ENCODE measurements at regions not wholly inside any gene's neighbourhood (a gene's known extent, or its start where the extent isn't known, plus 50 kb on each side); places are given as distances from the start of the nearest gene placed in this dataset.
"Not testable (repeated sequence)": the region's sequence is repeated elsewhere in the genome, so short reads cannot be mapped to it uniquely, and the experiment has no call there.

DNA sequence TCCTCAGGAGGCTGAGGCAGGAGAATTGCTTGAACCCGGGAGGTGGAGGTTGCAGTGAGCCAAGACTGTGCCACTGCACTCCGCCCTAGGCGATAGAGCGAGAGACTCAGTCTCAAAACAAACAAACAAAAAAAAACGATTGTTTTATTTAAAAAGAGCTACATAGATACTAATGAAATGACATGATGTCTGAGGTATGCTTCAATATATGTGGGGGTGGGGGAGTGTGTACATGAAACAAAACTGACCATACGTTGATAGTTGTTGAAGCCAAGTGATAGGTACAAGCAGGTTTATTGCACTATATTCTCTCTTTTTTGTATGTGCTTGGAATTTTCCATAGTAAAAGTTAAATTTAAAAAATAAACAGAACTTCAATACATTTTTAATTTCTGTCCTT, 240.1 kb downstream of the TFAP2A start:
- no peak for DNase-seq

DNA sequence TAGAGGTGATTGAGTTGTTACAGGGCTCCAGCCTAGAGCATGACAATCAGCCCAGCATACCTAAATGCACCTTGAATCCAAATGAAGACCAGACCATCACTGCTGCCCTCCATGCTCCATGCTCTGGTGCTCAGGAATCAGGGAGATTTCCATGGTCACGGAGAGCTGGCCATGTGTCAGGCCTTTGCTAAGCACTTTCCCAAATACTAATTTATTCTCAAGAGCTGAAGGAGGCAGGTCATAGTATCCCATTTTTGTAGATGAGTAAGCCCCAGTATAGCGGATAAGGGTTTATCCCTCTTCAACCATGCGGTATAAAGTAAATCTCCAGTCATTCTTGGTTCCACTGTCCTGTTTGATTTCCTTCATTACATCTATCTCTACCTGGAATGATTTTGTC, 240.8 kb downstream of the TFAP2A start:
- DNase-seq, result no peak

DNA sequence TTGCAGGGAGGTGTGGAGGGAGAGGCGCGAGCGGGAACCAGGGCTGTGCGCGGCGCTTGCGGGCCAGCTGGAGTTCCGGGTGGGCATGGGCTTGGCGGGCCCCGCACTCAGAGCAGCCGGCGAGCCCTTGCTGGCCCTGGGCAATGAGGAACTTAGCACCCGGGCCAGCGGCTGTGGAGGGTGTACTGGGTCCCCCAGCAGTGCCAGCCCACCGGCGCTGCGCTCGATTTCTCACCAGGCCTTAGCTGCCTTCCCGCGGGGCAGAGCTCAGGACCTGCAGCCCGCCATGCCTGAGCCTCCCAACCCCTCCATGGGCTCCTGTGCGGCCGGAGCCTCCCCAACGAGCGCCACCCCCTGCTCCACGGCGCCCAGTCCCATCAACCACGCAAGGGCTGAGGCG, 243.2 kb downstream of the TFAP2A start:
- not testable (repeated sequence) for DNase-seq

DNA sequence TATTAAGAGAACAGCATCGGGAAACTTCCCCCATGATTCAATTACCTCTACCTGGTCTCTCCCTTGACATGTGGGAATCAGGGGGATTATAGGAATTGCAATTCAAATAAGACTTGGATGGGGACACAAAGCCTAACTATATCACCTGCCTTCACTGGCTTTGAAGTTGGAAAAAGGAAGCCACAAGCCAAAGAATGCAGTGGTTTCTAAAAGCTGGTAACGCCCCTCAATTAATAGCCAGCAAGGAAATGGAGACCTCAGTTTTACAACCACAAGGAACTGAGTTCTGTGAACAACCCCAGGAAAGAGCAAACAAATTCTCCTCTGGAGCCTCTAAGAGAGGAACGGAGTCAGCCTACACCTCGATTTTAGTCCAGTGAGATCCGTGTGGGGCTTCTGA, 244.1 kb downstream of the TFAP2A start:
- no peak for DNase-seq

DNA sequence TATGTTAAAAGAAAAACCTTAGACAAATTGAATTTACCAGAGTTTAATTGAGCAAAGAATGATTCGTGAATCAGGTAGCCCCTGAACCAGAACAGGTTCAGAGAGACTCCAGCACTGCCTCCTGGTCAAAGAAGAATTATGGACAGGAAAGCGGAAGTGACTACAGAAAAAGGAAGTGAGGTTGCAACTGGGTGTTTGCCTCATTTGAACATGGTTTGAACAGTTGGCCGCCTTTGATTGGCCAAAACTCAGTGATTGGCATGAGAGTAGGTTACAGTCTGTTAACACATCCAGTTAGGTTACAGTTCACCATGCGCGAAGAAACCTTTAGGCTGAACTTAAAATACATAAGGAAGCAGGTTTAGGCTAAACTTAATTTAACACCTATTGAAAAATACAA, 248.8 kb downstream of the TFAP2A start:
- DNase-seq, result no peak

DNA sequence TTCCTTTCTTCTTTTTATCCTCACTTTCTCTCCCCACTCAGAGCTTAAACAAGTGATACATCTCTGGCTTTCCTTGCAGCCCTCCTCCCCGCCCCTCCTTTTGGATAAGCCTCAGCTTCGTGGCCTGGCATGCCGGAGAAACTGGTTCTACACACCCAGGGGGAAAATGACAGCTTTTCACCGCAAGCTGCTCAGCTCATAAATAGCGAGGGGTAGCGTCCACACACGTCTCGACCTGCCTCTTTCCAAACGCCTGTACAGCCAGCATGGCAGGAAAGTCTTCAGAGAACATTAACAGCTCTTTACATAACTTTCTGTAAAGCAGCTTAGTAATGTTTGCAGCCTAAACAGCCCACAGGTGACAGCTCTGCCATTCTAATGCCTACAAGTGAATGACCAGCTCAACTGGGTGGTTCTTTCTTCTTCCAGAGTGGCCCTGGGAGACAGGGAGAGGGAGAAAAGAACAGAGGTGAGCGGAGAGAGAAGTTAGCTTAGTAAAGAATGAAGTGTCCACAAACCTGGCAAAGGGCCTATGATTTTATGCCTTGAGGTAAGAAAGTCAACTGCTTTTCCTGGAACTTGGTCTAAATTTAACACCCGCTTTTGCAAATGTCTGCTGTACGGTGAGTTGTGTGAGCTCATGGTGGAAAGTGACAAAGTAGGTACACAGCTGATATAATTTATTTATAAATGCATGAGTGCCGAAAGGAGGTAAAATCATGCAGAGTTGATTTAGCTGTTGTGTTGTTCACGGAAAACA, 251.5 kb downstream of the TFAP2A start:
- DNase-seq, result no peak

DNA sequence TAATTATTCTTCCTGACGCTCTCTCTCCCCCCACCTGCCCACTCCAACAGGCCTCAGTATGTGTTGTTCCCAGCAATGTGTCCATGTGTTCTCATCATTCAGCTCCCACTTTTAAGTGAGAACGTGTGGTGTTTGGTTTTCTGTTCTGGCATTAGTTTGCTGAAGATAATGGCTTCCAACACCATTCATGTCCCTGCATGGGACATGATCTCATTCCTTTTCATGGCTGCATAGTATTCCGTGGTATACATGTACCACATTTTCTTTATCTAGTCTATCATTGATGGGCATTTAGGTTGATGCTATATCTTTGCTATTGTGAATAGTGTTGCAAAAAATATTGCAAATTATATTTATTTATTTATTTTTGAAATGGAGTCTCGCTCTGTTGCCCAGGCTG, 258.0 kb downstream of the TFAP2A start:
- no peak for DNase-seq

DNA sequence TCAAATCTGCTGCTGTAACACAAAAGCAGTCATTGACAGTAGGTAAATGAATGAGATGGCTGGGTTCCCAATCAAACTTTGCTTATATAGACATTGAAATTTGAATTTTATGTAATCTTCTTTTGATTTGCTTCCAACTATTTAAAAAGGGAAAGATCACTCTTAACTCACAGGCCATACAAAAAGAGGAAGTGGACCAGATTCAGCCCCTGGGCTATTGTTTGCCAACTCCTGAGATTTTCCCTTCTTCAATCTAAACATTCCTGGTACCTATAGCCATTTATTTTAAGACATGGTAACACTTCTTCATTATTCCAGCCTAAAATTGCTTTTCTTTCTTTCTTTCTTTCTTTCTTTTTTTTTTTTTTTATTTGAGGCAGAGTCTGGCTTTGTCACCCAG, 260.6 kb downstream of the TFAP2A start:
- no peak for DNase-seq

DNA sequence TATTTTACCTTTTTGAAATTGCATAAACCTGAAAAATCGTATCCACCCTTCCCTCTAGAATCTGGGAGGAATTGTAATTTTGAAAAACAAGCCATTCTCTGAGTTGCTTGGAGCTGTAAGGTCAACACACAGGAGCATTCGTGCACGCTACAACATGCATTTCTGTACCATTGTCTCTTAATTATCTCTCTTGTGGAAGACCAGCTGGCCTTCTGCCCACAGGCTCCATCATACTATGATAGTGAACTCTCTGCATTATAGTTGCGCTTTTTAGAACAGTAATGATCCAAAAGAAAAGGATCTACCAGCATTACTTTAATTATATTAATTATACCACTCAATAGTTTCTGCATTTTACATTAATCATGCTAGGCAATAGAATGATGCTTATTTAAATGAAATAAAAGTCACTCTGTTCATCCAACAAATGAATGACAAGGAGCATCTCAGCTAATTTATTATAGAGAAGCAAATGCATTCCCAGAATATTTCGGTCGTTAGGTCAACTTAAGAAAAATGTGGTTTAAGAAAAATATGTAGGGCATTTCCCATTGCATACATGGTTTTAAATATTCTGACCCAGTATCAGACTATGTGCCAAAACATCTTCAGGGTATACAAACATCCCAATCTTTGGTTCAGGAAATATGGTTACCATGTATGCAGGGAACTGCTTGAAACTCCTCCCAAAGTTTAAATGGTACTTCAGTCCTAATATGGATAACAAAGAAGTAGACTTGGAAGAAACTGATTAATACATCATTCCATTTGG, 263.5 kb downstream of the TFAP2A start:
- DNase-seq, result no peak

DNA sequence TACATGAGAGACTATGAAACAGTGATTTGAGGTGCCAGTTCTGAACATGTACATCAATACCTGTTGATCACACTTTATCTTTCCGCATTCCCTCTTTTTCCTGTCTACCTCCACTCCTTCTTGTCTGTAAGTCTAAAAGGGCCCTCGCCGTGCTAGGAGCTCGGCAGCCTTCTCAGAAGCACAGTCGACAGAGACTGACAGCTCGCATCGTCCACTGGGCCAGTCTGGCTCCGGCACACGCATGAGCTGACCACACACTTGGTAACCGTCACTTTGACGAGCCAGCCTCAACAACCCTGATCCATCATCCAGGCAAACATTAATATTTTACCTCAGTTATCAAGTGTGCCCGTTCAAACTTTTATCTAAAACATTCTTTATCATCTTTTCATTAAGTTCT, 265.3 kb downstream of the TFAP2A start:
- no peak for DNase-seq

DNA sequence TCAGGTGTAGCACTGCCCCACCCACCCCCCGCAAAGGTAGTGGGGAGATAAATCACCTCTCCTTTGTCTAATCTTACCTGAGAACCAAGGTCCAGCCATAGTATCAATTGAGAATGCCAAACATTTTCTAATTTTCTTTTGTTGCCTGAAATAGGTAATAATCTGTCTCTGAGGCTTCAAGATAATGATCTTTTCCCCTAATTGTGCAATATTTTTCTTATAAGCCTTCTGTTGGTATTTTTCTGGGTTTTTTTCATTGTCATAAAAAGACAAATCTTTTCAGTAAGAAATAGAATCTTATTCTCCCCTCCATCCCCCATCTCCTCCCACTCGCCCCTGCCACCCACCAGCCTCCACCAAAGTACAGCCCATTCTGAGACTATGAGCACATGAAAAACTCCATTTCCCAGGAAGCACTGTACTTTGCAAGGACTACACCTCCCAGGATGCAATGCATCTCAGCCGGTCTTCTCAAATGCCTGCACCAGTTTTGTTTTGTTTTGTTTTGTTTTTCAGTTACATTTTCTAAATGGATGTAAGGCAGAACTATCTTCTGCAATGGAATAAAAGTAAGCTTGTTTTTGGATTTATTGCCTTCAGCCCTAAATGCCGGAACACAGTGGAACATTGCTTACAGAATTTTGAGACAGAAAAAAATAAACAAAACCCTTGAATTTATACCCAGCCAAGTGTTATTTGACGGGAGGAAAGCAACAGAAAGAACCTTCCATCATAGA, 268.0 kb downstream of the TFAP2A start:
- no peak for DNase-seq

DNA sequence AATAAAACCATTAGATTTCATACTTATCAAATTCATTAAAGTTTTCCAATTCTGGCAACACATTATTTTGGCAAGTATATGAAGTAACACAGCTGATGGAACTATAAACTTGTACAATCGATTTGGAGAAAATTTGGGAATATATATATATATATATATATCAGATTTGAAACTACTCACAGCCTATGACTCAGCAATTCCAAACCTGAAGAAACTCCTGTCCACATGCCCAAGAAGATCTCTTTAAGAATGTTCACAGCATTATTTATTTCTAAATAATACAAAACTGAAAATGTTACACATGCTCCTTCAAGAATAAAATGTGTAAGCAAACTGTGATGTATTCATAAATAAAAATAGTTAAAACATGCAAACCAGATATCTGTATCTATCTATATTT, 270.1 kb downstream of the TFAP2A start:
- DNase-seq, result no peak

DNA sequence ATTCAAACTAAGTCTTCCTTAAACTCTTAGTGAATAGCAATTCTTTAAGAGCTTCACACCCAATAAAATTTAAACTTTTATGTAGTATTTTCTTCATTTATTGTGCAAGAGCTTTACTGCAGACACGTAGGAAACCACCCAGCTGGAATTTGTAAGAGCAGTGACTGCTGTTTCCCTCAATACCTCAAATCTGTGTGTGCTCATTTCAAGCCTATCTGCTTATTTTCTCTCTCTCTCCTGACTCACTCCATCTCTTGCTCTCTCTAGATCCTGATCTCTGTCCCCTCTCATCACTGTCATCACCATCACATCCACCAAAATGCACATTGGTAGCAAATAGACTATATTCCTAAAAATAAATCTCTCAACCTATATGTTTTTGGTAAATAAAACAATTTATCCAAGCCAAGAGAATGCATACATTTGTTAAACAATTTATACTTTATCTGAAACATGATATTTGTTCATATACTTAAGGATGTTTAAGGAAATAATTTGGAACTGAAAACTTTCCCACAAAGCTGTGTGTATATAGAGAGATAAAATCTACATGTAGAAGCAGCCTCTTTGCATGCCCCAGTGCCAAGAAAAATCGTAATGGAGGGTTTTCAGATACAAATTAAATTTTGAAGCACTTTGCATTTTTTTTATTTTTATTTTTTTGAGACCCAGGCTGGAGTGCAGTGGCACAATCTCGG, 273.0 kb downstream of the TFAP2A start:
- DNase-seq, result no peak

DNA sequence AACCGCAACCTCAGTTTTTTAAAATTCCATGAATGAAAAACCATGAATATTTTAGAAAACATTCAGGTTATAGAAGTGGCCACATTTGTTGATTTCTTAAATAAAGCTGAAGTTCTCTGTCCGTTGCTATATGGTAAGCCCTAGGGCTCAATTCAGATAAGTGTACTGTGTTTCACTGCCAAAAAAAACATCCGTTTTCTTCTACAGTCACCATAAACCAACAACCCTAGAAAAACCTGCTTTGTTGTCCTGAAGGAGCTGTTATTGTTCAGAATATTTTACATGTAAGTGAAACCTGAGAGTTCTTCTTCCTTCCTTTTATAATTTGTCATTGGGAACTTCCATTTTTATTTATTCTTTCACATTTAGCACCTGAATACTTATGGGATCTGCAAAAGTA, 274.1 kb downstream of the TFAP2A start:
- no peak for DNase-seq

DNA sequence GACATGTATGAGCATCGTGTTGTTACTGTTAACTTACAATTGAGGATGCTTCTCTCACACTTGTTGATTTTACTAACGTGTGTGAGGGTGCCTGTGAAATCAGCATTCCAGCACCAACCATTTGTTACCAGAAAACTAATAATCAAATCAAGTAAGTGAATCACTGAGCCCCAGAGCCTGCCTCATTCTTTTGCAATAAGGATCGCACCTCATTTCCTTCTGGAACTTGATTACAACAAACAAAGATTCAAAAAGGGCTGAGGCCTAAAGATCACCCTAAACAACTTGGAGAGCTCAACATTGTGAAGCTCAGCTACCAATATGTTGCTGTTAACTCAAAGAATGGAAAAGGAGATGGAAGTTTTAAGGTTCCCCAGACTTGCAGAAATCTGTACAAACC, 274.7 kb downstream of the TFAP2A start:
- no peak for DNase-seq

DNA sequence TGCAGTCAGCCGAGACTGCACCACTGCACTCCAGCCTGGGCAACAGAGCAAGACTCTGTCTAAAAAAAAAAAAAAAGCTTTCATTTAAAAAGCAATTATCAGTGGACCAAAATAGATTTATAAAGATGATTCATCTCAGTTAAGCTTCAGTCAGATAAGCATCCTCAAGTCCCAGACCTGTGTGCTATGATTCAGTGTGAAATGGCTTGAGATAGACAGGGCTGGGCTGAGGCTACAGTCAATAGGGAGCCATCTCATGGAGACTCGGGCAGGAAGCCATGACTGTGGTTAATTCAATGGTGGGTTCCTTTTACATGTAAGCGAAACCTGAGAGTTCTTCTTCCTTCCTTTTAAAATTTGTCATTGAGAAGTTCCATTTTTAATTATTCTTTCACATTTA, 276.0 kb downstream of the TFAP2A start:
- no peak for DNase-seq

DNA sequence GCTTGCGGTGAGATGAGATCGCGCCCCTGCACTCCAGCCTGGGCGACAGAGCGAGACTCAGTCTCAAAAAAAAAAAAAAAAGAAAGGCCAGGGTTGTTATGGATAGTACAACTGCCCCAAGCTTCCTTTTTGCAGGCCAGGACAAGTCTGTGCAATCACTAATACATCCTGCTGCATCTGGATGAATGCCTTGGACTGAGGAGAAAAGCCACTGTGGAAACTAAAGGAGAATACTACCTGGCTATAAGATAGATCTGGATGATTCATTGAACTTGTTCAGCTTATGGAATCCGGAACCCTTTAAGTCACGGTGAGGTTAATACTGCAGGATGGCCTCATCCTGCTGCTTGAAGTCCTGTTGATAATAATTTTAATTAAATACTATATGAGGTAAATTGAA, 278.2 kb downstream of the TFAP2A start:
- DNase-seq, result no peak

DNA sequence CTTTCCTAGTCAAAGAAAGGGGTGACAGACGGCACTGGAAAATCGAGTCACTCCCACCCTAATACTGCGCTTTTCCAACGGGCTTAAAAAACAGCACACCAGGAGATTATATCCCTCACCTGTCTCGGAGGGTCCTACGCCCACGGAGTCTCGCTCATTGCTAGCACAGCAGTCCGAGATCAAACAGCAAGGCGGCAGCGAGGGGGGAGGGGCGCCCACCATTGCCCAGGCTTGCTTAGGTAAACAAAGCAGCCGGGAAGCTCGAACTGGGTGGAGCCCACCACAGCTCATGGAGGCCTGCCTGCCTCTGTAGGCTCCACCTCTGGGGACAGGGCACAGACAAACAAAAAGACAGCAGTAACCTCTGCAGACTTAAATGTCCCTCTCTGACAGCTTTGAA, 280.7 kb downstream of the TFAP2A start:
- not testable (repeated sequence) for DNase-seq

DNA sequence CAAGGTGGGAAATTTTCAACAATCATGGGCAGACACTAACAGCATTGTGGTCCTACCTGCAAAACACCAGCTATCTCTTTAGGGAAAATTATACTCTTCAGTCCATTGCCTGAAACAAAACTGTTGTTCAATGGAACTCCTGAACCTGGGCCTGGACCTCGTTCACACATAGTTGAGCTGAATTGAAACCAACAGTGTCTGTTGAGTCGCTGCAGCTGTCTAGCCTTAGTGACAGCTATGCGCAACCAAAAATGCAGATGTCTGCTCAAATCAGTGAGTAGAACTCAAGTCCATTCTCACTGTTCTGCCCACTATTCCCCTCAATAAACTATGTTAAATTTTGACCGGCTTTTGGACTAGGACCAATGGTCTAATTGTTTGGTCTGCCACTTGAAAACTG, 286.2 kb downstream of the TFAP2A start:
- DNase-seq, result no peak

DNA sequence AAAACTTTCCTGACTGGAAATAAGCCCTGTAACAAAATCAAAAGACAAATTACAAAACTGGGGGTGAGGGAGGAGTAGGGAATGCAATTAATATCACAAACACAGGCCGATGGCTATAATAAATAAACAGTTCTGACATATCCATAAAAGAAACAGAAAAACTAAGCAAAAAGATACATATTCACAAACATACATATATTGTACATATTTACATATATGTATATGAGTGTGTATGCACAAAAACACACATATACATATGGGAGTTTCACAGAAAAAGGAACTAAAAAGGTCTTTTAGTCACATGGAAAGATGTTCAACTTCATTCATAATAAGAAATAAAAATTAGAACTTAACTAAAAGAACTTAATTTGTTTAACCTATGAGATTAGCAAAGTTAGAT, 292.7 kb downstream of the TFAP2A start:
- no peak for DNase-seq

DNA sequence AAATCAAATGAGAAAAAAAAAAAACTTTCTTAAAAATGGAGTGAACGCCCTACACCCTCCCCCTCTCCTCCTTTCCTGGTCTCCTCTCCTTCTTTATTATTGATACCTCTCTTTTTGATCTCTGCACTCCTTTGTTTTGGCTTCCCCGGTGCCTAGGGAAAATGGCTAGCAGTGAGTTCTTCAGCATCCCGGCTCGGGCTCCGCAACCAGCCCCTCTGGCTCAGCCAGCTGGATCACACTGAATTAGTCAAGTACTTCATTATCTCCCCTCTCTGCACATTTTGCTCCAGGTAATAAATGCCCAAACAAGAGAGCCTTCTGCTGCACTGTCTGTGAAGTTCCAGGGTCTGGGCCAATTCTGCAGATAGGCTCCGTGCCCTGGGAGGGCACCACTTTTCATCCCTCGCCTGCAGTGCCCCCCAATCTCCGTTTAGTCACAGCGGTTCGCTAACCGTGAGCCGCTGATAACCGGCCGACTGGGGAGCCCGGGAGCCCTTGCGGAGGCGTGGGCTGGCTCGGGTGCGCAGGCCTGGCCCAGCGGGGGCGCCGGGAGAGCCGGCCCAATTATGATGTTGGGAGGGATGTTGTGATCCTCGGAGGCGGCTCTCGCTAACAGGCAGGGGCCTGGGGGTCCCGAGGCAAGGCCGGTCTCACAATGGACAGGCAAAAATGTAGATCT, 301.9 kb downstream of the TFAP2A start:
- no peak for DNase-seq

DNA sequence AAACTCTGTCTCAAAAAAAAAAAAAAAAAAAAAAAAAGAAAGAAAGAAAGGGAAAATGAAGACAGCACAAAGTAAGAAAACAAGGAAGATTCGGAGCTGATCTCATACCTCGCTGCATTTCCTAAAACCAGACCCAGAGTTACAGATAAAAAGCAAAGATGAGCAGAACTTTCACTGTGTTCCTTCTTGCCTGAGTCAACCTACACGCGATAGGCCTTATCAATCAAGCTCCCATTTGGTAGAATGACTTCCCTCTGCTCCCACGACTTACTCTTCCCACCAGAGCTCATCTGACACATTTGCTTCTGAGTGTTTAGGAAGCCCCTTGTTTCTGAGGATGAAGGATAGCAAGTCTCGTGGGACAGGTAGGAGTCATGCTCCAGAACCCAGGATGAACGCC, 302.9 kb downstream of the TFAP2A start:
- DNase-seq, result no peak
